ENCODE measurements at regions not wholly inside any gene's neighbourhood (a gene's known extent, or its start where the extent isn't known, plus 50 kb on each side); places are given as distances from the start of the nearest gene placed in this dataset.

GRCh38 chr14:84152452-84152851 is 1377.5 kb upstream of the FLRT2 start:
- TF ChIP-seq TAF1 (IDR thresholded peaks at IDR 0.05; ENCODE audit: borderline replicate concordance, insufficient read depth, low read length) (no peak), POLR2AphosphoS5 (IDR thresholded peaks at IDR 0.05; ENCODE audit: low read depth, low read length) (no peak)
